ENCODE measurements at regions not wholly inside any gene's neighbourhood (a gene's known extent, or its start where the extent isn't known, plus 50 kb on each side); places are given as distances from the start of the nearest gene placed in this dataset.

DNA sequence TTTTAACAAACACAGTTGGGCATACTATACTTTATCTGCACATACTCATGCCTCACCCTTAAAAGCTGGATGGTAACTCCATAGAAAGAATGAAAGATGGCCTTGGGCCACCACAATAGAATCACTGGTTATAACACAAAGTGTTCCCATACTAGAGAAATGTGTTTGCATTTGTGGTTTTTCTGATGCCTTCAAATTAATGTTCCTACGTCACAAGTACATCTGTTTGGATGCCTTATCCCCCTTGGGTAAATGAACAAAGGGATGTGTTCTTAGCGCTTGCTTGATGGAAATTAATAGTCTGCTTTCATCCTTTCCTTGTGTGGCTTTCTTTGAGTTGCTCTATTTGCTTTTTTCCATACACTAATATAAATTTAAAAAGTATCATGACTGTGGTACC is 291.1 kb upstream of the PDE4D start:
- ChIA-PET POLR2A (no interaction called here), CTCF (no interaction called here)
- intact Hi-C loops (cut with micrococcal nuclease), result no loop called here
- no TSS peak for BruUV-seq (replicated peaks)
- DNase-seq (ENCODE audit: unreplicated experiment), result no peak
- Mint-ChIP-seq H3K36me3 (ENCODE audit: insufficient read depth, unreplicated experiment) (no peaks in the 10 kb centered on the region), H3K4me1 (ENCODE audit: insufficient read depth, unreplicated experiment) (no peaks in the 10 kb centered on the region), H3K9me3 (ENCODE audit: unreplicated experiment) (no peaks in the 10 kb centered on the region), H3K27me3 (ENCODE audit: insufficient read depth, unreplicated experiment) (peaks cover 79% of the 10 kb centered on the region), H3K4me3 (ENCODE audit: unreplicated experiment) (no peak overlapping the region), H3K27ac (ENCODE audit: low read depth, unreplicated experiment) (no peak overlapping the region)
- TF ChIP-seq, protein P1, sequence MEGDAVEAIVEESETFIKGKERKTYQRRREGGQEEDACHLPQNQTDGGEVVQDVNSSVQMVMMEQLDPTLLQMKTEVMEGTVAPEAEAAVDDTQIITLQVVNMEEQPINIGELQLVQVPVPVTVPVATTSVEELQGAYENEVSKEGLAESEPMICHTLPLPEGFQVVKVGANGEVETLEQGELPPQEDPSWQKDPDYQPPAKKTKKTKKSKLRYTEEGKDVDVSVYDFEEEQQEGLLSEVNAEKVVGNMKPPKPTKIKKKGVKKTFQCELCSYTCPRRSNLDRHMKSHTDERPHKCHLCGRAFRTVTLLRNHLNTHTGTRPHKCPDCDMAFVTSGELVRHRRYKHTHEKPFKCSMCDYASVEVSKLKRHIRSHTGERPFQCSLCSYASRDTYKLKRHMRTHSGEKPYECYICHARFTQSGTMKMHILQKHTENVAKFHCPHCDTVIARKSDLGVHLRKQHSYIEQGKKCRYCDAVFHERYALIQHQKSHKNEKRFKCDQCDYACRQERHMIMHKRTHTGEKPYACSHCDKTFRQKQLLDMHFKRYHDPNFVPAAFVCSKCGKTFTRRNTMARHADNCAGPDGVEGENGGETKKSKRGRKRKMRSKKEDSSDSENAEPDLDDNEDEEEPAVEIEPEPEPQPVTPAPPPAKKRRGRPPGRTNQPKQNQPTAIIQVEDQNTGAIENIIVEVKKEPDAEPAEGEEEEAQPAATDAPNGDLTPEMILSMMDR (IDR thresholded peaks at IDR 0.05; ENCODE audit: unreplicated experiment), result no peak

DNA sequence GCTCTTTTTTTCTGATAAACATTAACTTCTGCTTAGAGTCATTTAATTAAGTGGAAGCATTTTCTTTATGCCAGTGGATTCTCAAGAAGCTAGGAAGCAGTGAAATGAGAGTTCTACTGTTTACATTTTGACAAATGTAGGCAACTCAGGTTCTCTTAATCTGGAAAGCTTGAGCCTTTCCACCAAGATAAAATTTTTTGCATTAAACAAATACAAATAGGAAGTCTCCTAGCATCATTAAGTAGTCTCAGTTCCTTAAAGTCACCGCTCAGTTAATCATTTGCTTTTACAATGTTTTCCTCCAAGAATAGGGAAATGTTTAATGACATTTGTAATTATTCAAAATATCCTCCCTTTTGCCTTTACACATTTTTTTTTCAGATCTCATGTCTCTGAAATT is 290.4 kb upstream of the PDE4D start:
- CTCF ChIA-PET, result no interaction called here
- intact Hi-C loops (cut with micrococcal nuclease), result no loop called here
- no peaks in the 10 kb centered on the region for H3K36me3 Mint-ChIP-seq (ENCODE audit: insufficient read depth, unreplicated experiment)
- H3K27me3 Mint-ChIP-seq (ENCODE audit: insufficient read depth, unreplicated experiment), result peaks cover 72% of the 10 kb centered on the region
- no peaks in the 10 kb centered on the region for H3K4me1 Mint-ChIP-seq (ENCODE audit: insufficient read depth, unreplicated experiment)
- no TSS peak for BruUV-seq (replicated peaks)
- H3K27ac Mint-ChIP-seq (ENCODE audit: low read depth, unreplicated experiment), result no peak overlapping the region
- TF ChIP-seq, protein P1 (IDR thresholded peaks at IDR 0.05; ENCODE audit: unreplicated experiment), result no peak
- POLR2A ChIA-PET, result no interaction called here
- H3K4me3 Mint-ChIP-seq (ENCODE audit: unreplicated experiment), result no peak overlapping the region
- no peaks in the 10 kb centered on the region for H3K9me3 Mint-ChIP-seq (ENCODE audit: unreplicated experiment)
- no peak for DNase-seq (ENCODE audit: unreplicated experiment)

DNA sequence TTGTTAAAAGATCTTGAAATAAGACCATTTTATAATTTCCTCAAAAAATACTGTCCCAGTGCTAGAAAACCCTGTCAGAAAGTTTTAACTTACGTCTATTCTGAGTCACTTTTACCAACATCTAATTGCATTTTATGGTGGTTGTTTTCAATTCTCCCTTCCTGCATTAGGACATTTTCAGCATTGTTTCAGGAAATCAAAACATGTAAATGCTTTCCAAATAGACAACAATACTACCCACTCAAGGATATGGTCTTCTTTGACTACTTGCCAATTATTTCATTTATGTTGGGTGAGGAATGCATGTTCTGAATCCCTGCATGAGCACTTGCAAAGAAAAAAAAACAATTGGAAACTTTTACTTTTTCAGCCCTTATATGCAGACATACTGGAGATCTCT is 284.6 kb upstream of the PDE4D start:
- intact Hi-C loops (cut with micrococcal nuclease), result no loop called here
- ChIA-PET POLR2A (no interaction called here), CTCF (no interaction called here)
- H3K27ac Mint-ChIP-seq (ENCODE audit: low read depth, unreplicated experiment), result no peak overlapping the region
- no peak overlapping the region for H3K4me3 Mint-ChIP-seq (ENCODE audit: unreplicated experiment)
- no TSS peak for BruUV-seq (replicated peaks)
- H3K4me1 Mint-ChIP-seq (ENCODE audit: insufficient read depth, unreplicated experiment), result no peaks in the 10 kb centered on the region
- H3K27me3 Mint-ChIP-seq (ENCODE audit: insufficient read depth, unreplicated experiment), result peaks cover 65% of the 10 kb centered on the region
- no peaks in the 10 kb centered on the region for H3K36me3 Mint-ChIP-seq (ENCODE audit: insufficient read depth, unreplicated experiment)
- TF ChIP-seq, protein P1 (IDR thresholded peaks at IDR 0.05; ENCODE audit: unreplicated experiment), result no peak
- H3K9me3 Mint-ChIP-seq (ENCODE audit: unreplicated experiment), result no peaks in the 10 kb centered on the region
- no peak for DNase-seq (ENCODE audit: unreplicated experiment)

DNA sequence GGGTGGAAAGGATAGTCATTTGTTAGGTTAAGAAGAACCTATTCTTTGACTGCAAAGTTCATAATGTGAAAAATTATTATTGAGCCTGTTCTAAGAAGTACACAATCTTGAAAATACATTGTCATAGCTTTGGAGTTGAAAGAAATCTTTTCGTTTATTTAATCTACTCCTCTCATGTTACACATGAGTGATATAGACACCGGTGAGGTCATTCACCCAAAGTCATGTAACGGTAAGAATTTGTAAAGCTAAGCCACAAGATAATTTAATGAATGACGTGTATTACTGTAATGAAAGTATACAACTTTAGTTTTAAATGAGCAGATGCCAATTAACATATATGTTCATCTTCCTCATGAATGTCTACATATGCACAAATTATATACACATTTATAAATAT is 284.1 kb upstream of the PDE4D start:
- Mint-ChIP-seq H3K36me3 (ENCODE audit: insufficient read depth, unreplicated experiment) (no peaks in the 10 kb centered on the region), H3K27me3 (ENCODE audit: insufficient read depth, unreplicated experiment) (peaks cover 68% of the 10 kb centered on the region), H3K4me1 (ENCODE audit: insufficient read depth, unreplicated experiment) (no peaks in the 10 kb centered on the region), H3K4me3 (ENCODE audit: unreplicated experiment) (no peak overlapping the region), H3K27ac (ENCODE audit: low read depth, unreplicated experiment) (no peak overlapping the region), H3K9me3 (ENCODE audit: unreplicated experiment) (no peaks in the 10 kb centered on the region)
- ChIA-PET CTCF (no interaction called here), POLR2A (interaction anchor here (0.6 to 0.7 kb wide), 2 partner anchors 48 to 224 kb away, joined by 3 read pairs; no protein-coding TSS in a partner anchor)
- BruUV-seq (replicated peaks), result no TSS peak
- DNase-seq (ENCODE audit: unreplicated experiment), result no peak
- TF ChIP-seq, protein P1 (IDR thresholded peaks at IDR 0.05; ENCODE audit: unreplicated experiment), result no peak
- intact Hi-C loops (cut with micrococcal nuclease), result no loop called here

Measured in MCF 10A (cell line).